Renal pelvis (tissue), 1 donor: ENCODE measurements at regions not wholly inside any gene's neighbourhood (a gene's known extent, or its start where the extent isn't known, plus 50 kb on each side); places are given as distances from the start of the nearest gene placed in this dataset.

Source experiments
- DNase-seq: peaks from one replicate; pipeline ENCODE4 v3.0.0-alpha.2; 2013

- no peak for DNase-seq
Measured at GRCh38 chr6:45741437-45742171, 274.1 kb downstream of the CLIC5 start.

- DNase-seq, result no peak
Measured at GRCh38 chr6:45739058-45739457, 276.6 kb downstream of the CLIC5 start.

GRCh38 chr6:45738057-45738455 lies 277.6 kb downstream of the CLIC5 start:
- DNase-seq, result no peak

GRCh38 chr6:45737331-45738056 lies 278.2 kb downstream of the CLIC5 start:
- no peak for DNase-seq

GRCh38 chr6:45736134-45736533 lies 279.5 kb downstream of the CLIC5 start:
- no peak for DNase-seq

GRCh38 chr6:45732731-45733130 lies 282.9 kb downstream of the CLIC5 start:
- no peak for DNase-seq

GRCh38 chr6:45730232-45730631 lies 285.4 kb downstream of the CLIC5 start:
- no peak for DNase-seq

- DNase-seq, result no peak
Measured at GRCh38 chr6:45728674-45729073, 287.0 kb downstream of the CLIC5 start.

GRCh38 chr6:45727819-45728449 lies 287.7 kb downstream of the CLIC5 start:
- no peak for DNase-seq

GRCh38 chr6:45727228-45727627 lies 288.4 kb downstream of the CLIC5 start:
- DNase-seq, result no peak

GRCh38 chr6:45726444-45726843 lies 289.2 kb downstream of the CLIC5 start:
- DNase-seq, result no peak

- peak; percentile 72 for DNase-seq
Measured at GRCh38 chr6:45724511-45724910, 291.1 kb downstream of the CLIC5 start.

GRCh38 chr6:45724027-45724426 lies 291.6 kb downstream of the CLIC5 start:
- DNase-seq, result no peak

GRCh38 chr6:45722876-45723275 lies 292.8 kb downstream of the CLIC5 start:
- no peak for DNase-seq

- no peak for DNase-seq
Measured at GRCh38 chr6:45721665-45722064, 294.0 kb downstream of the CLIC5 start.

- no peak for DNase-seq
Measured at GRCh38 chr6:45718871-45719270, 296.8 kb downstream of the CLIC5 start.

GRCh38 chr6:45718131-45718530 lies 297.5 kb downstream of the CLIC5 start:
- no peak for DNase-seq

- DNase-seq, result no peak
Measured at GRCh38 chr6:45717715-45718114, 297.9 kb downstream of the CLIC5 start.

- DNase-seq, result no peak
Measured at GRCh38 chr6:45717027-45717426, 298.6 kb downstream of the CLIC5 start.

GRCh38 chr6:45715508-45715803 lies 300.2 kb downstream of the CLIC5 start:
- no peak for DNase-seq

GRCh38 chr6:45714741-45715507 lies 300.7 kb downstream of the CLIC5 start:
- peak; percentile 81 for DNase-seq

GRCh38 chr6:45714006-45714730 lies 301.5 kb downstream of the CLIC5 start:
- no peak for DNase-seq
